ENCODE measurements at regions not wholly inside any gene's neighbourhood (a gene's known extent, or its start where the extent isn't known, plus 50 kb on each side); places are given as distances from the start of the nearest gene placed in this dataset.

DNA sequence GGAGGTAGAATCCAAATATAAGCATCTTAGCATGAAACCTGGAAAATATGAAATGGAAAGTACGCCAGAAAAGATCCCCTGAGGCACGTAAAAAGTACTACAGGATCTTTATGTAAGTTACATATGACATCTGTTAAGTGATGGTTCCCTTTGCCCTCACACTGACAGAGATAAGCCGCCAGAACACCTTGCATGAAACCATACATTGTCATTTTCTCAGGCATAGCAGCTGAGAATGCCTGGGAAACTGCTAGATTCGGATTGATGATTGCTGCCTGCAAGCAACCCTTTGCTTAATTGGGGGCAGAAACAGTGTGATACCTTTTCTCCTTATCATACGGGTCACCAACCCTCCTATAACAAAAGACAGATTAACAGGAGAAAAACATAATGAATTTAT is 826.6 kb upstream of the LRRN3 start:
- no peak overlapping the region for H3K4me2 ChIP-seq (ENCODE audit: control insufficient read depth, insufficient read depth)
- no peak overlapping the region for H3K4me3 ChIP-seq
- SMC1A ChIA-PET (ENCODE audit: uncharacterized antibody, unreplicated experiment), result no interaction called here
- in situ Hi-C loops (cut with MboI) (no loop called here), intact Hi-C loops (cut with micrococcal nuclease; ENCODE audit: unreplicated experiment) (no loop called here)
- WGBS (ENCODE audit: insufficient coverage, insufficient replicate concordance, low lambda C conversion rate, missing lambda C conversion rate), result 10% methylated on average over 5 of the region's 5 CpGs
- H2AFZ ChIP-seq (ENCODE audit: control insufficient read depth, low read depth, low read length), result no peak overlapping the region
- H3K36me3 ChIP-seq (ENCODE audit: control insufficient read depth in 2 of 2, insufficient read depth in 2 of 2, low read length in 1 of 2), result no peaks in the 10 kb centered on the region
- no peaks in the 10 kb centered on the region for H3K9me3 ChIP-seq (replicated peaks; ENCODE audit: control insufficient read depth, insufficient read depth, low read length)
- no TSS peak for BruUV-seq (replicated peaks)
- H4K20me1 ChIP-seq (ENCODE audit: control insufficient read depth, insufficient read depth), result no peaks in the 10 kb centered on the region
- FAIRE-seq (no peak), ATAC-seq (no peak), DNase-seq (ENCODE audit: low read depth, low spot score) (no peak)
- no peaks in the 10 kb centered on the region for H3K4me1 ChIP-seq (ENCODE audit: control insufficient read depth, insufficient read depth, low read length)
- RAD21 ChIA-PET (ENCODE audit: unreplicated experiment), result no interaction called here
- H3K27me3 ChIP-seq (replicated peaks in 1 of 2; ENCODE audit: control insufficient read depth in 2 of 2, insufficient read depth in 2 of 2, low read length in 1 of 2), result no peaks in the 10 kb centered on the region
- no peaks in the 10 kb centered on the region for H3K79me2 ChIP-seq (ENCODE audit: control insufficient read depth, insufficient read depth, low read length)
- CTCF ChIA-PET, result no interaction called here
- POLR2A ChIA-PET, result no interaction called here
- H3K27ac ChIP-seq (ENCODE audit: control insufficient read depth, insufficient read depth), result no peak overlapping the region
- TF ChIP-seq USF2 (IDR thresholded peaks at IDR 0.05; ENCODE audit: borderline replicate concordance, low read depth, low read length) (no peak), TCF12 (IDR thresholded peaks at IDR 0.05; ENCODE audit: low read depth, low read length) (no peak), HCFC1 (IDR thresholded peaks at IDR 0.05; ENCODE audit: low read length) (no peak), PAX5 (IDR thresholded peaks at IDR 0.05; ENCODE audit: borderline replicate concordance, low read depth, low read length) (no peak), BACH1 (IDR thresholded peaks at IDR 0.05; ENCODE audit: borderline replicate concordance) (no peak), SMC3 (IDR thresholded peaks at IDR 0.05; ENCODE audit: borderline replicate concordance, low read length) (no peak)
- TF ChIP-seq, protein P1, sequence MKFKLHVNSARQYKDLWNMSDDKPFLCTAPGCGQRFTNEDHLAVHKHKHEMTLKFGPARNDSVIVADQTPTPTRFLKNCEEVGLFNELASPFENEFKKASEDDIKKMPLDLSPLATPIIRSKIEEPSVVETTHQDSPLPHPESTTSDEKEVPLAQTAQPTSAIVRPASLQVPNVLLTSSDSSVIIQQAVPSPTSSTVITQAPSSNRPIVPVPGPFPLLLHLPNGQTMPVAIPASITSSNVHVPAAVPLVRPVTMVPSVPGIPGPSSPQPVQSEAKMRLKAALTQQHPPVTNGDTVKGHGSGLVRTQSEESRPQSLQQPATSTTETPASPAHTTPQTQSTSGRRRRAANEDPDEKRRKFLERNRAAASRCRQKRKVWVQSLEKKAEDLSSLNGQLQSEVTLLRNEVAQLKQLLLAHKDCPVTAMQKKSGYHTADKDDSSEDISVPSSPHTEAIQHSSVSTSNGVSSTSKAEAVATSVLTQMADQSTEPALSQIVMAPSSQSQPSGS (IDR thresholded peaks at IDR 0.05; ENCODE audit: low read length), result no peak
- no peak overlapping the region for H3K9ac ChIP-seq (ENCODE audit: control insufficient read depth, insufficient read depth, low read length)

DNA sequence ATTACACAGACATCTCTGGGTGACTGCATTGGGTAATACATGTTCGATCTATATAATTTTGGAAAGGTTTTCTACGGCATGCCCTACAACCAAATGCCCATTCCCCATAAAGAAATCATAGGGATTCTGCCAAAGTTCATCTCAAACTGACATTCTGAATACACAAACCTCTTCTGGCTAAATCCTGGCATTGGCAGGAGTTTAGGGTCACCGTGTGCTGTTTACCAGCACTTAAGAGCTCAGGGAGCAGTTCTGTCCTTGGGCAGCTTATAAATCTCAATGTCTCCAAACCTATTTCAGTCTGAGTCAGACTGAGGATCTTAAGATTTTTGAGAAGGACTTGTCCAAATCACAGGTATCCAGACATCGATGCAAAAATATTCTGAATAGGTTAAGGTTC is 809.6 kb upstream of the LRRN3 start:
- no peaks in the 10 kb centered on the region for H3K79me2 ChIP-seq (ENCODE audit: control insufficient read depth, insufficient read depth, low read length)
- POLR2A ChIA-PET, result no interaction called here
- in situ Hi-C loops (cut with MboI) (no loop called here), intact Hi-C loops (cut with micrococcal nuclease; ENCODE audit: unreplicated experiment) (no loop called here)
- FAIRE-seq (no peak), ATAC-seq (no peak), DNase-seq (ENCODE audit: low read depth, low spot score) (no peak)
- CTCF ChIA-PET, result interaction anchor here (1.4 kb wide), 1 partner anchor 25 kb away, joined by 3 read pairs; no protein-coding TSS in a partner anchor
- RAD21 ChIA-PET (ENCODE audit: unreplicated experiment), result no interaction called here
- SMC1A ChIA-PET (ENCODE audit: uncharacterized antibody, unreplicated experiment), result no interaction called here
- BruUV-seq (replicated peaks), result no TSS peak
- no peak overlapping the region for H3K9ac ChIP-seq (ENCODE audit: control insufficient read depth, insufficient read depth, low read length)
- H2AFZ ChIP-seq (ENCODE audit: control insufficient read depth, low read depth, low read length), result no peak overlapping the region
- no peaks in the 10 kb centered on the region for H3K27me3 ChIP-seq (replicated peaks in 1 of 2; ENCODE audit: control insufficient read depth in 2 of 2, insufficient read depth in 2 of 2, low read length in 1 of 2)
- H3K4me1 ChIP-seq (ENCODE audit: control insufficient read depth, insufficient read depth, low read length), result no peaks in the 10 kb centered on the region
- no peak overlapping the region for H3K27ac ChIP-seq (ENCODE audit: control insufficient read depth, insufficient read depth)
- WGBS (ENCODE audit: insufficient coverage, insufficient replicate concordance, low lambda C conversion rate, missing lambda C conversion rate), result 7% methylated on average over 4 of the region's 4 CpGs
- H3K9me3 ChIP-seq (replicated peaks; ENCODE audit: control insufficient read depth, insufficient read depth, low read length), result no peaks in the 10 kb centered on the region
- no peak overlapping the region for H3K4me3 ChIP-seq
- H3K4me2 ChIP-seq (ENCODE audit: control insufficient read depth, insufficient read depth), result no peak overlapping the region
- no peaks in the 10 kb centered on the region for H3K36me3 ChIP-seq (ENCODE audit: control insufficient read depth in 2 of 2, insufficient read depth in 2 of 2, low read length in 1 of 2)
- no peak for TF ChIP-seq ZNF274 (IDR thresholded peaks at IDR 0.05; ENCODE audit: insufficient read depth, insufficient read length)
- TF ChIP-seq SMC3 (IDR thresholded peaks at IDR 0.05; ENCODE audit: borderline replicate concordance, low read length), result no peak
- TF ChIP-seq KLF5 (IDR thresholded peaks at IDR 0.05; ENCODE audit: partially characterized antibody), result no peak
- H4K20me1 ChIP-seq (ENCODE audit: control insufficient read depth, insufficient read depth), result no peaks in the 10 kb centered on the region
